Activated B cell treated with CpG ODN at 0.5 μM for 24 hours (primary cell): ENCODE measurements at regions not wholly inside any gene's neighbourhood (a gene's known extent, or its start where the extent isn't known, plus 50 kb on each side); places are given as distances from the start of the nearest gene placed in this dataset.

ENCODE experiments used
- ATAC-seq: fragments of 200-7000 bp; cut with Tn5 transposase; one replicate; pipeline ENCODE4 v1.10.0; 2021; ENCODE audit warnings: low read depth, mild to moderate bottlenecking, moderate library complexity
- CTCF ChIA-PET: fragments of 350-600 bp; sonication (Branson Sonifier 250); formaldehyde crosslinking; loops from one replicate; lab custom pipeline; 2021; ENCODE audit warnings: antibody characterized with exemption; lab: Charles Lee
- POLR2A ChIA-PET: fragments of 350-600 bp; sonication (Branson Sonifier 250); formaldehyde crosslinking; loops from one replicate; lab custom pipeline; 2021; ENCODE audit warnings: antibody characterized with exemption; lab: Charles Lee
- DNase-seq: peaks from one replicate; pipeline ENCODE4 v3.0.0; 2022
- H3K27ac Mint-ChIP-seq: one replicate; pipeline ENCODE4 v1.8.0; 2020; ENCODE audit warnings: mixed read lengths
- H3K27me3 Mint-ChIP-seq: one replicate; pipeline ENCODE4 v1.8.0; 2021; ENCODE audit warnings: mixed read lengths
- H3K36me3 Mint-ChIP-seq: one replicate; pipeline ENCODE4 v1.8.0; 2021; ENCODE audit warnings: low read depth, mixed read lengths
- H3K4me1 Mint-ChIP-seq: one replicate; pipeline ENCODE4 v1.8.0; 2021; ENCODE audit warnings: mixed read lengths
- H3K4me3 Mint-ChIP-seq: one replicate; pipeline ENCODE4 v1.8.0; 2020; ENCODE audit warnings: mild to moderate bottlenecking, mixed read lengths
- H3K9me3 Mint-ChIP-seq: one replicate; pipeline ENCODE4 v1.8.0; 2020; ENCODE audit warnings: mixed read lengths
- CTCF ChIP-seq: fragments of 200-600 bp; IDR thresholded peaks from one replicate; pipeline ENCODE4 v1.8.0; 2022; ENCODE audit warnings: antibody characterized with exemption, mild to moderate bottlenecking
- intact Hi-C: fragments of 100-400 bp; cut with micrococcal nuclease; formaldehyde crosslinking; loops from one replicate; pipeline ENCODE4 v1.15.1; 2024

GRCh38 chr6:82068721-82069120, 178.8 kb downstream of the IBTK start:
- H3K27me3 Mint-ChIP-seq: no peaks in the 10 kb centered on the region
- H3K4me3 Mint-ChIP-seq: no peak overlapping the region
- POLR2A ChIA-PET: no interaction called here
- H3K27ac Mint-ChIP-seq: no peak overlapping the region
- no peaks in the 10 kb centered on the region for H3K4me1 Mint-ChIP-seq
- intact Hi-C loops: no loop called here
- H3K36me3 Mint-ChIP-seq: no peaks in the 10 kb centered on the region
- CTCF ChIA-PET: no interaction called here
- no peaks in the 10 kb centered on the region for H3K9me3 Mint-ChIP-seq
- DNase-seq: no peak
- no peak for ATAC-seq
- TF ChIP-seq CTCF: no peak

GRCh38 chr6:82066991-82067411, 180.5 kb downstream of the IBTK start:
- ATAC-seq: no peak
- intact Hi-C loops: no loop called here
- H3K27ac Mint-ChIP-seq: no peak overlapping the region
- H3K27me3 Mint-ChIP-seq: no peaks in the 10 kb centered on the region
- H3K4me1 Mint-ChIP-seq: no peaks in the 10 kb centered on the region
- no peaks in the 10 kb centered on the region for H3K36me3 Mint-ChIP-seq
- H3K9me3 Mint-ChIP-seq: no peaks in the 10 kb centered on the region
- H3K4me3 Mint-ChIP-seq: no peak overlapping the region
- ChIA-PET CTCF (no interaction called here), POLR2A (no interaction called here)
- TF ChIP-seq CTCF: no peak
- no peak for DNase-seq

GRCh38 chr6:82066196-82066595, 181.3 kb downstream of the IBTK start:
- Mint-ChIP-seq H3K9me3 (no peaks in the 10 kb centered on the region), H3K4me3 (no peak overlapping the region), H3K27ac (no peak overlapping the region), H3K4me1 (no peaks in the 10 kb centered on the region), H3K36me3 (no peaks in the 10 kb centered on the region), H3K27me3 (no peaks in the 10 kb centered on the region)
- intact Hi-C loops: no loop called here
- no peak for TF ChIP-seq CTCF
- ChIA-PET POLR2A (no interaction called here), CTCF (no interaction called here)
- no peak for DNase-seq
- ATAC-seq: no peak

GRCh38 chr6:82063574-82063973, 184.0 kb downstream of the IBTK start:
- no peaks in the 10 kb centered on the region for H3K9me3 Mint-ChIP-seq
- intact Hi-C loops: no loop called here
- CTCF ChIA-PET: no interaction called here
- no peaks in the 10 kb centered on the region for H3K4me1 Mint-ChIP-seq
- DNase-seq (no peak), ATAC-seq (no peak)
- H3K4me3 Mint-ChIP-seq: no peak overlapping the region
- POLR2A ChIA-PET: no interaction called here
- no peak overlapping the region for H3K27ac Mint-ChIP-seq
- H3K36me3 Mint-ChIP-seq: no peaks in the 10 kb centered on the region
- TF ChIP-seq CTCF: no peak
- H3K27me3 Mint-ChIP-seq: no peaks in the 10 kb centered on the region

GRCh38 chr6:82062219-82062618, 185.3 kb downstream of the IBTK start:
- ChIA-PET POLR2A (no interaction called here), CTCF (no interaction called here)
- Mint-ChIP-seq H3K4me3 (no peak overlapping the region), H3K27me3 (peaks cover under 1% of the 10 kb centered on the region), H3K4me1 (no peaks in the 10 kb centered on the region), H3K27ac (no peak overlapping the region), H3K9me3 (no peaks in the 10 kb centered on the region), H3K36me3 (no peaks in the 10 kb centered on the region)
- no peak for TF ChIP-seq CTCF
- no peak for ATAC-seq
- intact Hi-C loops: no loop called here
- no peak for DNase-seq
